Choroid plexus epithelial cell (primary cell): ENCODE measurements at regions not wholly inside any gene's neighbourhood (a gene's known extent, or its start where the extent isn't known, plus 50 kb on each side); places are given as distances from the start of the nearest gene placed in this dataset.

ENCODE experiments used
- DNase-seq: peaks from one replicate; pipeline ENCODE4 v3.0.0-alpha.2; 2010; ENCODE audit warnings: low read depth
- H3K4me3 ChIP-seq: 2 replicates; pipeline ENCODE4 v1.5.1; 2011; ENCODE audit warnings: low read depth, mild to moderate bottlenecking, control low read depth, low read length, moderate library complexity
- CTCF ChIP-seq: conservative IDR thresholded peaks from 2 replicates; pipeline ENCODE4 v1.5.1; 2011; ENCODE audit warnings: low read depth, mild to moderate bottlenecking, control low read depth, inconsistent platforms, low read length, moderate library complexity

- no peak for TF ChIP-seq CTCF
- no peak overlapping the region for H3K4me3 ChIP-seq
- DNase-seq: no peak
These were observed 211.9 kb upstream of the TRPM3 start for GRCh38 chr9:71333321-71333720.

- H3K4me3 ChIP-seq: no peak overlapping the region
- no peak for TF ChIP-seq CTCF
- no peak for DNase-seq
These were observed 210.2 kb upstream of the TRPM3 start for GRCh38 chr9:71331603-71332002.

GRCh38 chr9:71329873-71330272 lies 208.5 kb upstream of the TRPM3 start:
- no peak for DNase-seq
- no peak for TF ChIP-seq CTCF
- no peak overlapping the region for H3K4me3 ChIP-seq

- DNase-seq: no peak
- TF ChIP-seq CTCF: no peak
- H3K4me3 ChIP-seq: no peak overlapping the region
These were observed 204.9 kb upstream of the TRPM3 start for GRCh38 chr9:71326360-71326759.

- DNase-seq: no peak
- no peak for TF ChIP-seq CTCF
- no peak overlapping the region for H3K4me3 ChIP-seq
These were observed 201.9 kb upstream of the TRPM3 start for GRCh38 chr9:71323357-71323756.

GRCh38 chr9:71322311-71322710 lies 200.9 kb upstream of the TRPM3 start:
- DNase-seq: no peak
- TF ChIP-seq CTCF: no peak
- H3K4me3 ChIP-seq: no peak overlapping the region

- TF ChIP-seq CTCF: no peak
- no peak overlapping the region for H3K4me3 ChIP-seq
- no peak for DNase-seq
These were observed 187.0 kb upstream of the TRPM3 start for GRCh38 chr9:71308454-71308853.
